B cell (primary cell): ENCODE measurements at regions not wholly inside any gene's neighbourhood (a gene's known extent, or its start where the extent isn't known, plus 50 kb on each side); places are given as distances from the start of the nearest gene placed in this dataset.

Source experiments
- ATAC-seq: fragments of 200-7000 bp; cut with Tn5 transposase; one replicate; pipeline ENCODE4 v1.10.0; 2021; ENCODE audit warnings: low read depth, mild to moderate bottlenecking, moderate number of reproducible peaks, moderate library complexity
- CTCF ChIA-PET: fragments of 350-600 bp; sonication (Branson Sonifier 250); formaldehyde crosslinking; loops from one replicate; lab custom pipeline; 2021; ENCODE audit warnings: antibody characterized with exemption, inconsistent platforms; lab: Charles Lee
- POLR2A ChIA-PET: fragments of 350-600 bp; sonication (Branson Sonifier 250); formaldehyde crosslinking; loops from one replicate; lab custom pipeline; 2021; ENCODE audit warnings: antibody characterized with exemption; lab: Charles Lee
- DNase-seq: peaks from one replicate; pipeline ENCODE4 v3.0.0; 2013
- H2AFZ ChIP-seq: 2 replicates; pipeline ENCODE4 v1.6.1; 2012; ENCODE audit warnings: mild to moderate bottlenecking, low read depth, low read length; ENCODE audit not compliant: insufficient read depth, poor library complexity, severe bottlenecking
- H3K27ac ChIP-seq, 2 donors: 1 replicate in 1 of 2; 2 replicates in 1 of 2; pipeline ENCODE4 v1.5.1; 2012 to 2013; ENCODE audit warnings: low read length in 2 of 2, mild to moderate bottlenecking in 2 of 2, moderate library complexity in 1 of 2
- H3K27me3 ChIP-seq, 4 experiments: fragments of 200-600 bp in 1 of 4; sonication (generic) in 1 of 4; replicated peaks in 1 of 4; 1 replicate in 2 of 4; 2 replicates in 2 of 4; pipeline versions ENCODE4 v1.6.1 to v1.7.0; 2013 to 2016; ENCODE audit warnings: low read length in 3 of 4, mild to moderate bottlenecking in 2 of 4, mixed read lengths in 1 of 4, moderate library complexity in 1 of 4; ENCODE audit not compliant: insufficient read depth in 4 of 4, control insufficient read depth in 3 of 4; ENCODE audit errors: control extremely low read depth in 1 of 4
- H3K36me3 ChIP-seq, 2 experiments: replicated peaks in 1 of 2; 1 replicate in 1 of 2; 2 replicates in 1 of 2; pipeline versions ENCODE4 v1.6.1 to v1.7.1; 2013; ENCODE audit warnings: low read length in 1 of 2; ENCODE audit not compliant: insufficient read depth in 2 of 2, control insufficient read depth in 1 of 2; ENCODE audit errors: control extremely low read depth in 1 of 2, extremely low read depth in 1 of 2
- H3K4me1 ChIP-seq, 2 donors: fragments of 200-600 bp in 1 of 2; sonication (generic) in 1 of 2; 1 replicate in 1 of 2; 2 replicates in 1 of 2; pipeline versions ENCODE4 v1.5.1 to v1.6.1; 2013 to 2017; ENCODE audit warnings: low read length in 2 of 2; ENCODE audit not compliant: control insufficient read depth in 2 of 2, insufficient read depth in 2 of 2
- H3K4me2 ChIP-seq: replicated peaks from 2 replicates; pipeline ENCODE3; 2012; ENCODE audit warnings: mild to moderate bottlenecking, low read depth, low read length; ENCODE audit not compliant: poor library complexity, severe bottlenecking
- H3K4me3 ChIP-seq, 5 experiments: fragments of 200-600 bp in 1 of 5; sonication (generic) in 1 of 5; 1 replicate in 3 of 5; 2 replicates in 2 of 5; pipeline versions ENCODE4 v1.5.1 to v1.7.0; 2011 to 2016; ENCODE audit warnings: low read length in 4 of 5, mild to moderate bottlenecking in 4 of 5, low read depth in 2 of 5, control low read depth in 1 of 5, moderate library complexity in 1 of 5; ENCODE audit not compliant: insufficient read depth in 1 of 5; ENCODE audit errors: control extremely low read depth in 1 of 5, extremely low read depth in 1 of 5
- H3K79me2 ChIP-seq: fragments of 200-600 bp; sonication (generic); one replicate; pipeline ENCODE4 v1.6.0; 2016; ENCODE audit warnings: low read length; ENCODE audit not compliant: control insufficient read depth, insufficient read depth
- H3K9ac ChIP-seq: fragments of 200-600 bp; sonication (generic); 2 replicates; pipeline ENCODE4 v1.6.1; 2017; ENCODE audit warnings: mild to moderate bottlenecking, low read length, moderate library complexity
- H3K9me3 ChIP-seq, 3 donors: one replicate each; pipeline versions ENCODE4 v1.6.1 to v1.7.1; 2013; ENCODE audit warnings: low read length in 2 of 3; ENCODE audit not compliant: control insufficient read depth in 2 of 3, insufficient read depth in 1 of 3; ENCODE audit errors: control extremely low read depth in 1 of 3
- H4K20me1 ChIP-seq: 2 replicates; pipeline ENCODE4 v1.6.0; 2012; ENCODE audit warnings: mild to moderate bottlenecking, low read length; ENCODE audit not compliant: insufficient read depth, control insufficient read depth, poor library complexity, severe bottlenecking
- H3K27ac Mint-ChIP-seq: one replicate; pipeline ENCODE4 v1.8.0; 2021; ENCODE audit warnings: mixed read lengths
- H3K27me3 Mint-ChIP-seq: one replicate; pipeline ENCODE4 v1.8.0; 2021; ENCODE audit warnings: mixed read lengths
- H3K4me1 Mint-ChIP-seq: one replicate; pipeline ENCODE4 v1.8.0; 2021; ENCODE audit warnings: mixed read lengths
- H3K4me3 Mint-ChIP-seq: one replicate; pipeline ENCODE4 v1.8.0; 2021; ENCODE audit warnings: mixed read lengths
- H3K9me3 Mint-ChIP-seq: one replicate; pipeline ENCODE4 v1.8.0; 2022; ENCODE audit warnings: mixed read lengths; ENCODE audit not compliant: insufficient read depth
- CTCF ChIP-seq: fragments of 200-600 bp; IDR thresholded peaks from one replicate; pipeline ENCODE4 v1.8.0; 2022; ENCODE audit warnings: antibody characterized with exemption, mild to moderate bottlenecking
- EZH2 ChIP-seq: IDR thresholded peaks from 2 replicates; pipeline ENCODE4 v1.6.1; 2012; ENCODE audit warnings: borderline replicate concordance, low read depth, mild to moderate bottlenecking, moderate library complexity, low read length; ENCODE audit not compliant: insufficient read depth, poor library complexity, severe bottlenecking
- WGBS: methylation state at CpG from one replicate; pipeline ENCODE4 v1.1.5; 2013; ENCODE audit warnings: missing lambda C conversion rate; ENCODE audit not compliant: insufficient coverage; 5-methylcytosine and 5-hydroxymethylcytosine counted together
- intact Hi-C: fragments of 100-400 bp; cut with micrococcal nuclease; formaldehyde crosslinking; loops from one replicate; pipeline ENCODE4 v1.10.0; 2022

- Histone ChIP-seq H3K9me3 (no peaks in the 10 kb centered on the region), H3K4me3 (no peak overlapping the region), H3K79me2 (no peaks in the 10 kb centered on the region), H3K27me3 (no peaks in the 10 kb centered on the region), H3K4me2 (no peak overlapping the region), H2AFZ (no peak overlapping the region), H3K4me1 (no peaks in the 10 kb centered on the region), H3K9ac (no peak overlapping the region), H4K20me1 (no peaks in the 10 kb centered on the region), H3K27ac (no peak overlapping the region), H3K36me3 (no peaks in the 10 kb centered on the region)
- H3K4me3 Mint-ChIP-seq: no peak overlapping the region
- intact Hi-C loops: no loop called here
- ATAC-seq: no peak
- no CpG with 5 or more reads among the region's 3 CpGs for WGBS
- no peak overlapping the region for H3K27ac Mint-ChIP-seq
- TF ChIP-seq EZH2: no peak
- no peak for TF ChIP-seq CTCF
- ChIA-PET CTCF (no interaction called here), POLR2A (no interaction called here)
- no peaks in the 10 kb centered on the region for H3K27me3 Mint-ChIP-seq
- no peaks in the 10 kb centered on the region for H3K4me1 Mint-ChIP-seq
- no peak for DNase-seq
- H3K9me3 Mint-ChIP-seq: no peaks in the 10 kb centered on the region
Measured at GRCh38 chr6:134470457-134470975, 152.6 kb upstream of the SGK1 start.

GRCh38 chr6:134469702-134470456 lies 152.0 kb upstream of the SGK1 start:
- 75% methylated on average over 2 of the region's 8 CpGs for WGBS
- no peak overlapping the region for H3K4me3 ChIP-seq
- Mint-ChIP-seq H3K4me3 (no peak overlapping the region), H3K4me1 (peaks cover under 1% of the 10 kb centered on the region), H3K27ac (no peak overlapping the region), H3K27me3 (no peaks in the 10 kb centered on the region), H3K9me3 (no peaks in the 10 kb centered on the region)
- TF ChIP-seq CTCF (no peak), EZH2 (no peak)
- ATAC-seq (no peak), DNase-seq (no peak)
- ChIA-PET POLR2A (no interaction called here), CTCF (no interaction called here)
- H4K20me1 ChIP-seq: no peaks in the 10 kb centered on the region
- no peaks in the 10 kb centered on the region for H3K79me2 ChIP-seq
- peaks cover 0 to 2% of the 10 kb centered on the region in 2 donors for H3K4me1 ChIP-seq
- H3K36me3 ChIP-seq: no peaks in the 10 kb centered on the region
- no peak overlapping the region for H2AFZ ChIP-seq
- no peak overlapping the region for H3K9ac ChIP-seq
- H3K9me3 ChIP-seq: no peaks in the 10 kb centered on the region
- no peak overlapping the region for H3K4me2 ChIP-seq
- H3K27me3 ChIP-seq: no peaks in the 10 kb centered on the region
- no peak overlapping the region for H3K27ac ChIP-seq
- intact Hi-C loops: no loop called here
